G401.6 (cell line): ENCODE measurements at regions not wholly inside any gene's neighbourhood (a gene's known extent, or its start where the extent isn't known, plus 50 kb on each side); places are given as distances from the start of the nearest gene placed in this dataset.
"Not testable (repeated sequence)": the region's sequence is repeated elsewhere in the genome, so short reads cannot be mapped to it uniquely, and the experiment has no call there.

Experiments used
- FAIRE-seq: peaks from 2 replicates; lab custom pipeline; 2012; peaks lifted over from hg19 to GRCh38; lab: Jason Lieb, UNC

GRCh38 chr2:121818546-121818945 is 63.1 kb downstream of the TSN start:
- no peak for FAIRE-seq

DNA sequence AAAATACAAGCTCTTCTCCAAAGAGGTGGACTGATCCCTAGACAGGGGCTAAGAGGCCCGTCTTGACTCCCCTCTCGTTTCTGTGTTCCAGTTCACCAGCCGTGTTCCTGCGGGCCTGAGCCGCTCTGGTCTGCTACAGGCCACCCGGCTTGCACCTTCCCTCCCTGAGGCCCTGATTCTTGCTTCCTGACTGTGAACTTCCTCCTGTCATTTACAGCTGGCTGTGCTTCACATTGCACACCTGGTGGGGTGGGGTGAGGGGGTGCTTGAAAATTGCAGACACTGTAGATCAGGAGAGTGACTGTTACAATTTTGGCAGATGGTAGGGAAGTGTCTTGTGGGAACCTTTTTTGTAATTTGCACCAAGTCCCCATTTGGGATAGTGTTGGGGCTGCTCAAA is 64.4 kb downstream of the TSN start:
- no peak for FAIRE-seq

DNA sequence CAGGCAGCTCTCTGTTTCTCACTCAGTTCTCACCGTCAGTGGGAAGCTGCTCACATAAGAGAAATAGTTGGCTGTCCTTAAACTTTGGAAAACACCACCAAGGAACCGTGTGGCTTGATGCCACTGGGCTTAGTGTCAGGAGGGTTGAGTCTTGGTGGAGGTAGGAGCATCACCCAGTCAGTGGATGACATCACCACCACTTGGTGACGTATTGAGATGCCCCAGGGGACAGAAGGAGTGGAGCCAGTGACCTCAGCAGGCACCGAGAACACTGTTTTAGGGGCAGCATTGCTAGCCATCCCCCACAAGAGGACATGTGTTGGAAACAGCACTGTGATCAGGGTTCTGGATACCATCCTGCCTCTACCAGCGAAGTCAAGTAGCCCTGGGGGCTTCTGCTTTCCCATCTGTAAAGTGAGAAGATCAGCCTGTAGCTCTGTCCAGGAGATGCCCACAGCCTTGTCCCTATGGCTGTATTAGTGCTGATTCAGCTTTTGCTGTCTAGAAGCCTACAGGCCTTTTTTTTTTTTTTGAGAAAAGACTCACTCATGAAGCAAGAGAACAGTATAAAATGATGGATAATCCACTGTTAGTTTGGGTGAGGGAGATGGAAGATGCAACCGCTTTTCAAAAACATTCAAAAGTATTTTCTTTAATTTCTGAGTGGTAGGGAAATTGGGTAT is 66.2 kb downstream of the TSN start:
- no peak for FAIRE-seq

- no peak for FAIRE-seq
These were observed 68.8 kb downstream of the TSN start for GRCh38 chr2:121824264-121824663.

DNA sequence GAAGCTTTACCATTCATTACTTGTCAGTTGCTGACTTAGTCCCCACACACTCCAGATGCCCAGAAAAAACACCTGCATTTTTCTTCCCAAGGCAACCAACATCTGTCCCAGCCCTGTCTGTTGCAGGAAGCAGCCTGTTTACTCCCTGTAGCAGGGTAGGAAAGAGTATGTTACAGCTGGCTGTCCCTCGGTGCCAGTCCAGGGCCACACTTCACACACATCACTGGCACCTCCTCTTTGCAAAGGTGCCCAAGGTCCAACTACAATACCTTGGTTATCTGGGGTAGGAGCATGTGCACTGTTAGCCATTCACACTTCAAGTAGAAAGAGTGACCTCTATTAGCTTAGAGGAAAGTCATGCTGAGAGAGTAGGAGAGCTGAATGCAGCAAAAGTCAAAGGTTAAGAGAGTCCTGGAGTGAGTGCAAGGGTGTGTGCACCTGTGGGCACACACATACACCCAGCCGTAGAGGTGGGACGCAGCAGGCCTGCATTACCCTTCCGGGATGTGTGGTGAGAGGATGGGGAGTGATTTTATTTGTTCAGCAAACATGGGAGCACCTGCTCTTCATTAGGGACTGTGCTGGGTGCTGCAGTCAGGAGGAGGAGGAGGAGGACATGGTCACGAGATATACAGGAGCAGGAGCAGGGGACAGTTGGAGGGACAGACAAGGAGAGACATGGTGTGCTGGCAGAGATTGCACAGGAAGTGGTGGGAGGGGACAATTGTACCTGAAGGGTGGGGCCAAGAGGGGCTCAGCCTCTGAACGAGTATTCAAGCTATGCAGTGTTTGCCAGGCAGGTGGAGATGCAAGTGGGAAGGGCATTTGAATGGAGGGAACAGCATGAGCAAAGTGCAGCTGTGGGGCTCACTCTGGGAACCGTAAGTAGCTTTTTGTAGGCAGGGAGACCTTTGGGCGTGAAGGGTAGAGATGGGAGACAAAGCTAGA is 69.8 kb downstream of the TSN start:
- no peak for FAIRE-seq

- no peak for FAIRE-seq
These were observed 70.6 kb downstream of the TSN start for GRCh38 chr2:121826036-121826435.

GRCh38 chr2:121828281-121828731 is 72.9 kb downstream of the TSN start:
- no peak for FAIRE-seq

DNA sequence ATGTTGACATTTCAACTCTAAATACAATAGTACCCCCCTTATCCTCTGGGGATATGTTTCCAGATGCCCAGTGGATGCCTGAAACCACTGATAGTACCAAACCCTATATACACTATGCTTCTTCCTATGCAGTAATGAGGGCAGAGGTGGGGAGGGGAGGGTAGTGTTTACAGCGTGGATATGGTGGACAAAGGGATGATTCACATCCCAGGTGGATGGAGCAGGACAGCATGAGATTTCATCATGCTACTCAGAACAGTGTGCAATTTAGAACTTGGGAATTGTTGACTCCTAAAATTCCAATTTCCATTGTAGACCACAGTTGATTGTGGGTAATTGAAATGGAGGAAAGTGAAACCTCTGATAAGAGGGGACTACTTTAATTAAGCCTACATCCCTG is 75.4 kb downstream of the TSN start:
- FAIRE-seq = no peak

- FAIRE-seq = no peak
These were observed 76.4 kb downstream of the TSN start for GRCh38 chr2:121831841-121832240.

DNA sequence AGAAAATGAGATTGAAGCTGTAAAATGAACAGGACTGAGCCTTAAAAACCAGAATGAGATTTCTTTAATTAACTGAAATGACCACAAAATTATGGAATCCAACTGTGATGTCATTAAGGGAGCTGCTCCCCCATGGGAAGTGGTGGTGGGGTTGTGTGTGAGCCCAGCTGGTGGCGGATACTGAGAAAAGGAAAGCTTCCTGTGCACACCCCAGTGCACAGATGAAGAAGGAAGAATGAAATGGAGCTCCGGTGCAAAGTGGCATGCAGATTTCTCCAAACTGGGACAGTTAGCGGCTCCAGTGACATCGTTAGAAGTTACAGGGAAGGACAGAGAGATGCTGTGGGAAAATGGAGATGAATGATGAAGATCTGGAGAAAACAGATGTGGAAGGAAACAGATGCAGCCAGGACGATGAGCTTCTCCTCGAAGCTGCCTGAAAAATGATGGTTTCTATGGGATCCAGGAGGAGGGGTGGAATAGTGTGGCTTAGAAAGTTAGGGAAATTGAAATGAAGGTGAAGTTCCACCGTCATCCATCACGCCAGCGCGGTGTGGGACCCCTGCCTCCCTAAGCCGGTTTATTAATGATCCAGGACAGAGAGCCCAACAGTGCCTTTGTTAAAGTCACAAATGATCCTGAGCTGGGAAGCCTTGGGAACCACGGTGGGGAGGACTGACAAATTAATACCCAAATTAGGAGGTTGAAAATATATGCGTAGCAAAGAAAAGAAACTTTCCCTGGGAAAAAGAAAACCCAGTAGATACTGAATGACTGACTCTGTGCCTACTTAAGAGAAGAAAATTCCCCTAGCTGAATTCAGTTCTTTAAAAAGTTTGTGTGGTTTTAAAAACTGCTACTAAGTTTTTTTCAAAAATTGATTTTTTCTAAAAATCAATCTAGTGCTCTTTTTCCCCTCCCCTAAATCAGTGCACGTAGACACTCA is 77.2 kb downstream of the TSN start:
- no peak for FAIRE-seq

GRCh38 chr2:121833358-121833723 is 77.9 kb downstream of the TSN start:
- FAIRE-seq = no peak

DNA sequence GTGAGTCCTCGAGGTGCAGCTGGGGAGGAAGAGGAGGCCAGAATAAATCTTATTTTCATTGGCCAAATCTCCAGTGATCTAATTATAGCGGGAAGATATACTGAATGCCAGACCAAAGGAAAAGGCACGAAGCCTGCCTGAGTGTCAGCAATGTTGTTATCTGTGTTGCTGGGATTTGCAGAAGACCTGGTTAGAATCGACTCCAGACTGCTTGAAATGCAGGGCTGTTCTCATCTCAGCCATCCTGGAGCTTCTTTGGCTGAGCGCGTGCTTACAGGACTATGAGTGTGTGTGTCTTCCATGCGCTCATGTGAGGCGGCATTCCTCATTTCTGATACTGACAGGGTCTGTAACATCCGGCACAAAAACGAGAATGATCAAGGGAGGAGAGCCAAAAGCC is 81.2 kb downstream of the TSN start:
- FAIRE-seq = no peak

- no peak for FAIRE-seq
These were observed 82.1 kb downstream of the TSN start for GRCh38 chr2:121837591-121837990.

GRCh38 chr2:121838551-121838950 is 83.1 kb downstream of the TSN start:
- FAIRE-seq = no peak

- FAIRE-seq = no peak
These were observed 84.1 kb downstream of the TSN start for GRCh38 chr2:121839584-121839983.

DNA sequence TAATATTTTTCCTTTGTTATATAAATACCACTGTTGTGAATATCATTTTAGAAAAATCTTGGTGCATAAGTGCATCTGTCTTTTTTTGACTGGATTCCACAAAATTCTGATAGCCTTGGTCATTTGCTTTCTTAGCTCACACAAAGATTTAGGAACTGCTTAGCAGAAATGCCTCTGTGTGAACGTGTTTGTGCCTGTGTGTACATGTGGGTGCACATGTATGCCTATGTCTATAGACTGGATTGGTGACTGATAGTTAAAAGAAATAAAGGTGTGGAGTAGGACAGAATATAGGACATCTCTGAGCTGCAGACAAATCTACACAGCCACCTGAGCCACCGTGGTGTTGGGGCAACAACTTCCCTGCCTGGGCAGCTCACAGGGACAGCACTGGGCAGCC is 93.8 kb downstream of the TSN start:
- FAIRE-seq = no peak

- FAIRE-seq = not testable (repeated sequence)
These were observed 97.7 kb downstream of the TSN start for GRCh38 chr2:121853149-121853548.

DNA sequence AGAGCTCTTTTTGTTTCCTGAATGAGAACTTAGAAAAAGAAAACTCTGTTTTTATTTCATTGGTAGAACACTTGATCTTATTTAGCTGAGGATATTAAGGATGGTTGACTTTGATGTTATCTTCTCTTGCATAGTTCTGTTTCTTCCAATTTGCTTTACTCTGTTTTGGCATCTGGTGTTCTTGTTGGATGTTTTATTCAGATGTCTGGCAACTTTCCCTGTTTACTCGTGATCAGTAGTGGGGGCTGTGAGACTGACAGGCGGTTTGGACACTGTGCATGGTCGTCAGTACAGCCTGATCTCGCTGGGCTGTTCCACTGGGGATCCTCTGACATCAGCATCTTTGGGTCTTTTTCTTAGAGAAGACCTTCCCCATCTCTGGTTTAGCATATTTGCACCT is 100.1 kb downstream of the TSN start:
- no peak for FAIRE-seq

DNA sequence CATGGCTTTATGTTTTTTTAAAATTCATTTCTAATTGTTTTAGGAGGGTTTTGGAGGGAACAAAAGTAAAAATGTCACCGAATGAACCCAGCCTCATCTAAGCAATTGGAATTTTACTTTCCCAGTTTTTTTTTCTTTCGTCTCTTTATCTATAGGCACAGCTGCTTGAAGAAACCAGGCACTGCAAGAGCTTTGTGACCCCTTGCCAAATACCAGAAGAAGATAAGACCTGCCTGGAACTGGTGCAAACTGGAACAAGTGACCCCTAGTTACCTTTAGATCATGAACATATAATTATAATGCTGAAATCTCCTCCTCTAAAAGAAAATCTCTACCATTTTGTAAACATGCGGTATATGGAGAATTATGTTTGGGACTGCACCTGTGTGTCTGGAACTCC is 100.9 kb downstream of the TSN start:
- FAIRE-seq = no peak

- FAIRE-seq = no peak
These were observed 102.9 kb downstream of the TSN start for GRCh38 chr2:121858369-121858768.

DNA sequence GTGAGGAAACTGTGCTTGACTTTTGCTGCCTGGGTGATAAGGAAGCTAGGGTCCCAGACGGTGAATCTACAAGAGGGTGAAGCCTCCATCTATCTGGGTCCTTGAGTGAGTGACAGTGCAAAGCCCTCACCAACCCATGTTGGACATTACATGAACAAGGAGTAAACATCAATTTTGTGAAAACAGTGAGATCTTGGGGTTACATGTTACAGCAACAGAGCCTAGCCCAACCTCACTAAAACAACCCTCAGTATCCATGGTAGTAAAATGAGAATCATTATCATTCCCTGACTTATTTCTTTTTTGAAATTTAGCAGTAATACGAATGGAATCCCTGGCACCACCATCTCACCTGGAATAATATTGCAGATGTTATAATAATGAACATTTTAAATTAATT is 103.4 kb downstream of the TSN start:
- no peak for FAIRE-seq

DNA sequence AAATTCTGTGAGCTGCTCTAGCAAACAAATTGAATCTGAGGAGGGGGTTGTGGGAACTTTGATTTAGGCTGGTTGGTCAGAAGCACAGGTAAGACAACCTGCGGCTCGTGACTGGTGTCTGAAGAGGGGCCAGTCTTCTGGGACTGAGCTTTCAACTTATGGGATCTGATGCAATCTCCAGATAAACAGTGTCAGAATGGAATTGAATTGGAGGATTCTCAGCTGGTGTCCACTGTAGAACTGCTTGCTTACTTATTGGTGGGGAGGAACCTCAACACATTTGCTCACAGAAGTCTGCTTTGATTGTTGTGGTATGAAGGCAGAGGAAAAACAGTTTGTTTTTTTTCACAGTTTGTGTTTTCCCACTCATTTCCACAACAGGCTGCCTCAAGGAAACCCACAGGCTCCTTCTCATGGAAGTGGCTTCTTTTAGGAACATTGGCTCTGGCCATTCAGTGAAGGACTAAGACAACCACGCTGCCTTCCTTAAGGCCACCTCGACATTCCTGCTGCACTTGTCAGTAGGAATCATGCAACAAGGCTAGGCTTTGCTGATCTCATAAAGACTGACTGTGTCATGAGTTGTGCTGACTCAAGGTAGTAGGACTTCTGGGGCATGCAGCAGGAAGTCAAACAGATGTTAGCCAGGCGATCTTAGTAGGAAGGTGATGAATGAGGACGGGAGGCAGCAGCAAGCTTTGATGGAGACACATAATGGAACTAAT is 104.7 kb downstream of the TSN start:
- no peak for FAIRE-seq
